CD14-positive monocyte (primary cell): ENCODE measurements at regions not wholly inside any gene's neighbourhood (a gene's known extent, or its start where the extent isn't known, plus 50 kb on each side); places are given as distances from the start of the nearest gene placed in this dataset.

Source experiments
- DNase-seq, 3 donors: peaks; one replicate each; pipeline ENCODE4 v3.0.0-alpha.2; 2011 to 2022
- H2AFZ ChIP-seq: 2 replicates; pipeline ENCODE4 v1.6.0; 2012; ENCODE audit warnings: mild to moderate bottlenecking, low read depth, low read length, inconsistent platforms; ENCODE audit not compliant: insufficient read depth, poor library complexity, severe bottlenecking
- H3K27ac ChIP-seq, 2 donors: 1 replicate in 1 of 2; 2 replicates in 1 of 2; pipeline ENCODE4 v1.5.1; 2012 to 2013; ENCODE audit warnings: low read length in 2 of 2, control low read depth in 1 of 2, inconsistent platforms in 1 of 2, low read depth in 1 of 2, mild to moderate bottlenecking in 1 of 2
- H3K27me3 ChIP-seq, 2 donors: one replicate each; pipeline versions ENCODE4 v1.6.0 to v1.6.1; 2011 to 2013; ENCODE audit warnings: low read length in 2 of 2; ENCODE audit not compliant: control insufficient read depth in 2 of 2, insufficient read depth in 2 of 2
- H3K36me3 ChIP-seq, 2 donors: replicated peaks in 1 of 2; 1 replicate in 1 of 2; 2 replicates in 1 of 2; pipeline versions ENCODE4 v1.5.1 to v1.6.1; 2012 to 2013; ENCODE audit warnings: low read length in 2 of 2, control low read depth in 1 of 2, inconsistent platforms in 1 of 2, mild to moderate bottlenecking in 1 of 2; ENCODE audit not compliant: insufficient read depth in 2 of 2, control insufficient read depth in 1 of 2
- H3K4me1 ChIP-seq, 2 donors: 1 replicate in 1 of 2; 2 replicates in 1 of 2; pipeline versions ENCODE4 v1.5.1 to v1.6.1; 2012 to 2013; ENCODE audit warnings: low read length in 2 of 2, control low read depth in 1 of 2, inconsistent platforms in 1 of 2, mild to moderate bottlenecking in 1 of 2, moderate library complexity in 1 of 2; ENCODE audit not compliant: insufficient read depth in 2 of 2, control insufficient read depth in 1 of 2
- H3K4me2 ChIP-seq: replicated peaks from 2 replicates; pipeline ENCODE3; 2012; ENCODE audit warnings: low read length, moderate library complexity, mild to moderate bottlenecking; ENCODE audit not compliant: poor library complexity, severe bottlenecking; ENCODE audit errors: extremely low read depth
- H3K4me3 ChIP-seq, 3 experiments: fragments of 200-600 bp in 1 of 3; sonication (generic) in 1 of 3; replicated peaks in 1 of 3; 1 replicate in 2 of 3; 2 replicates in 1 of 3; pipeline ENCODE4 v1.5.1; 2011 to 2013; ENCODE audit warnings: low read length in 3 of 3, mild to moderate bottlenecking in 3 of 3, control low read depth in 2 of 3, low read depth in 2 of 3, inconsistent platforms in 1 of 3, moderate library complexity in 1 of 3
- H3K79me2 ChIP-seq: 2 replicates; pipeline ENCODE4 v1.6.0; 2012; ENCODE audit warnings: mild to moderate bottlenecking, control low read depth, inconsistent platforms, low read length, moderate library complexity; ENCODE audit not compliant: insufficient read depth
- H3K9ac ChIP-seq: 2 replicates; pipeline ENCODE4 v1.6.0; 2017; ENCODE audit warnings: low read length, mild to moderate bottlenecking; ENCODE audit not compliant: insufficient read depth, poor library complexity, severe bottlenecking
- H3K9me3 ChIP-seq, 2 donors: replicated peaks in 1 of 2; 1 replicate in 1 of 2; 2 replicates in 1 of 2; pipeline versions ENCODE4 v1.5.1 to v1.6.1; 2012 to 2013; ENCODE audit warnings: low read length in 2 of 2, control low read depth in 1 of 2; ENCODE audit not compliant: control insufficient read depth in 1 of 2, insufficient read depth in 1 of 2
- H4K20me1 ChIP-seq: 2 replicates; pipeline ENCODE4 v1.6.0; 2012; ENCODE audit warnings: mild to moderate bottlenecking, low read length, control low read depth, moderate library complexity; ENCODE audit not compliant: insufficient read depth
- H3K27ac Mint-ChIP-seq, 7 donors: one replicate each; pipeline ENCODE4 v1.8.0; 2020; ENCODE audit warnings: mild to moderate bottlenecking in 7 of 7, mixed read lengths in 7 of 7, moderate library complexity in 6 of 7, inconsistent platforms in 2 of 7
- H3K27me3 Mint-ChIP-seq, 3 donors: one replicate each; pipeline ENCODE4 v1.8.0; 2021 to 2022; ENCODE audit warnings: low read depth in 3 of 3, mild to moderate bottlenecking in 3 of 3, mixed read lengths in 3 of 3, moderate library complexity in 3 of 3, inconsistent platforms in 1 of 3
- H3K36me3 Mint-ChIP-seq, 2 donors: one replicate each; pipeline ENCODE4 v1.8.0; 2020; ENCODE audit warnings: mixed read lengths in 2 of 2, inconsistent platforms in 1 of 2, mild to moderate bottlenecking in 1 of 2
- H3K4me1 Mint-ChIP-seq: one replicate; pipeline ENCODE4 v1.8.0; 2020; ENCODE audit warnings: mild to moderate bottlenecking, mixed read lengths
- H3K4me3 Mint-ChIP-seq, 2 donors: one replicate each; pipeline ENCODE4 v1.8.0; 2020; ENCODE audit warnings: mild to moderate bottlenecking in 2 of 2, mixed read lengths in 2 of 2, moderate library complexity in 1 of 2
- H3K9me3 Mint-ChIP-seq, 7 donors: one replicate each; pipeline ENCODE4 v1.8.0; 2020 to 2022; ENCODE audit warnings: mixed read lengths in 7 of 7, mild to moderate bottlenecking in 6 of 7, moderate library complexity in 6 of 7, inconsistent platforms in 2 of 7
- CTCF ChIP-seq: fragments of 200-600 bp; IDR thresholded peaks from one replicate; pipeline ENCODE4 v1.8.0; 2022; ENCODE audit warnings: antibody characterized with exemption, mild to moderate bottlenecking
- WGBS: methylation state at CpG from one replicate; pipeline ENCODE4 v1.1.5; 2013; ENCODE audit warnings: missing lambda C conversion rate; ENCODE audit not compliant: insufficient coverage; 5-methylcytosine and 5-hydroxymethylcytosine counted together
- intact Hi-C, 2 donors: fragments of 100-400 bp; cut with micrococcal nuclease; formaldehyde crosslinking; loops; one replicate each; pipeline versions ENCODE4 v1.15.0 to v1.15.1; 2023

GRCh38 chr10:106296750-106297392 lies 867.6 kb downstream of the SORCS1 start:
- TF ChIP-seq CTCF = no peak
- Histone ChIP-seq H3K4me3 (no peak overlapping the region), H4K20me1 (no peaks in the 10 kb centered on the region), H3K36me3 (no peaks in the 10 kb centered on the region), H3K27ac (no peak overlapping the region), H3K9me3 (peaks cover 0 to 3% of the 10 kb centered on the region in 2 donors), H2AFZ (no peak overlapping the region), H3K27me3 (no peaks in the 10 kb centered on the region), H3K4me2 (no peak overlapping the region), H3K9ac (no peak overlapping the region), H3K79me2 (no peaks in the 10 kb centered on the region), H3K4me1 (no peaks in the 10 kb centered on the region)
- intact Hi-C loops = no loop called here
- DNase-seq = no peak
- H3K27me3 Mint-ChIP-seq = peaks cover 0 to 1% (median 0%) of the 10 kb centered on the region in 3 donors
- H3K4me1 Mint-ChIP-seq = no peaks in the 10 kb centered on the region
- 100% methylated on average over 1 of the region's 3 CpGs for WGBS
- H3K36me3 Mint-ChIP-seq = no peaks in the 10 kb centered on the region
- H3K4me3 Mint-ChIP-seq = no peak overlapping the region
- peaks cover 0 to 9% (median 3%) of the 10 kb centered on the region in 7 donors for H3K9me3 Mint-ChIP-seq
- H3K27ac Mint-ChIP-seq = no peak overlapping the region

- no peak overlapping the region for H3K27ac Mint-ChIP-seq
- peaks cover 0 to 5% (median 2%) of the 10 kb centered on the region in 7 donors for H3K9me3 Mint-ChIP-seq
- Histone ChIP-seq H3K79me2 (no peaks in the 10 kb centered on the region), H3K4me2 (no peak overlapping the region), H3K9me3 (no peaks in the 10 kb centered on the region), H3K36me3 (no peaks in the 10 kb centered on the region), H3K9ac (no peak overlapping the region), H3K27me3 (no peaks in the 10 kb centered on the region), H3K4me3 (no peak overlapping the region), H2AFZ (no peak overlapping the region), H4K20me1 (no peaks in the 10 kb centered on the region), H3K4me1 (no peaks in the 10 kb centered on the region), H3K27ac (no peak overlapping the region)
- no peaks in the 10 kb centered on the region for H3K4me1 Mint-ChIP-seq
- no peaks in the 10 kb centered on the region for H3K36me3 Mint-ChIP-seq
- H3K27me3 Mint-ChIP-seq = no peaks in the 10 kb centered on the region
- no peak for TF ChIP-seq CTCF
- no peak overlapping the region for H3K4me3 Mint-ChIP-seq
- no peak for DNase-seq
- intact Hi-C loops = no loop called here
- WGBS = 88% methylated on average over 2 of the region's 4 CpGs
Measured at GRCh38 chr10:106284802-106285587, 879.5 kb downstream of the SORCS1 start.
